HepG2 (cell line): ENCODE measurements at regions not wholly inside any gene's neighbourhood (a gene's known extent, or its start where the extent isn't known, plus 50 kb on each side); places are given as distances from the start of the nearest gene placed in this dataset.

Source experiments
- ATAC-seq: fragments of 200-7000 bp; cut with Tn5 transposase; 3 replicates; pipeline ENCODE4 v1.9.1; 2020; ENCODE audit warnings: mild to moderate bottlenecking, moderate library complexity
- BruUV-seq: library from RNA; stranded (reverse); fragments of 400-500 nt; replicated peaks from 2 replicates; lab custom pipeline; 2021; lab: Mats Ljungman, UMichigan
- CTCF ChIA-PET: fragments of 300-600 bp; formaldehyde crosslinking; extraction: SDS; loops from one replicate; lab custom pipeline; 2021; ENCODE audit warnings: low total read pairs, inconsistent platforms, low intra/inter-chr PET ratio; lab: Yijun Ruan, JAX
- POLR2A ChIA-PET: fragments of 350-600 bp; sonication (Branson Sonifier 250); formaldehyde crosslinking; loops from one replicate; lab custom pipeline; 2020; ENCODE audit warnings: antibody characterized with exemption, inconsistent platforms; lab: Yijun Ruan, JAX
- DNase-seq: peaks from one replicate; pipeline ENCODE4 v3.0.0-alpha.2; 2015; ENCODE audit warnings: low spot score
- FAIRE-seq: peaks from 3 replicates; lab custom pipeline; 2011; peaks lifted over from hg19 to GRCh38; lab: Jason Lieb, UNC
- H2AFZ ChIP-seq: one replicate; pipeline ENCODE4 v1.6.1; 2011; ENCODE audit warnings: low read length, inconsistent platforms
- H3K27ac ChIP-seq: fragments of 300-600 bp; 3 replicates; pipeline ENCODE4 v1.8.0; 2011; ENCODE audit warnings: mixed run types, mild to moderate bottlenecking, mixed read lengths, low read length, inconsistent platforms; ENCODE audit not compliant: insufficient read depth; ENCODE audit errors: extremely low read length
- H3K27me3 ChIP-seq, 2 experiments: fragments of 200-600 bp in 1 of 2; 2 replicates in 1 of 2; 3 replicates in 1 of 2; pipeline versions ENCODE4 v1.6.0 to v1.8.0; 2011; ENCODE audit warnings: low read length in 2 of 2, mild to moderate bottlenecking in 2 of 2, moderate library complexity in 2 of 2, inconsistent platforms in 1 of 2; ENCODE audit not compliant: insufficient read depth in 2 of 2, control insufficient read depth in 1 of 2
- H3K36me3 ChIP-seq, 2 experiments: fragments of 200-600 bp in 1 of 2; replicated peaks in 1 of 2; 2 replicates in 1 of 2; 3 replicates in 1 of 2; pipeline versions ENCODE4 v1.5.1 to v1.8.0; 2011; ENCODE audit warnings: low read length in 2 of 2, inconsistent platforms in 1 of 2; ENCODE audit not compliant: insufficient read depth in 2 of 2, control insufficient read depth in 1 of 2
- H3K4me1 ChIP-seq: 2 replicates; pipeline ENCODE4 v1.5.1; 2012; ENCODE audit warnings: low read length, inconsistent platforms; ENCODE audit not compliant: insufficient read depth
- H3K4me2 ChIP-seq: 2 replicates; pipeline ENCODE4 v1.6.0; 2011; ENCODE audit warnings: low read depth, low read length, inconsistent platforms
- H3K4me3 ChIP-seq, 3 experiments: fragments of 200-600 bp in 1 of 3; sonication (generic), shearing (Covaris generic) in 1 of 3; replicated peaks in 1 of 3; 2 replicates each; pipeline ENCODE4 v1.5.1; 2011 to 2016; ENCODE audit warnings: low read length in 3 of 3, inconsistent platforms in 2 of 3, low read depth in 2 of 3, mild to moderate bottlenecking in 2 of 3, control low read depth in 1 of 3, mixed read lengths in 1 of 3; ENCODE audit not compliant: insufficient read depth in 1 of 3
- H3K79me2 ChIP-seq: one replicate; pipeline ENCODE4 v1.6.1; 2011; ENCODE audit warnings: low read length, inconsistent platforms; ENCODE audit not compliant: insufficient read depth
- H3K9ac ChIP-seq: 2 replicates; pipeline ENCODE4 v1.6.0; 2011; ENCODE audit warnings: mild to moderate bottlenecking, low read depth, low read length, inconsistent platforms; ENCODE audit not compliant: insufficient read depth
- H3K9me3 ChIP-seq: 2 replicates; pipeline ENCODE4 v1.5.1; 2012; ENCODE audit warnings: mild to moderate bottlenecking, low read length
- H4K20me1 ChIP-seq: 2 replicates; pipeline ENCODE4 v1.6.0; 2011; ENCODE audit warnings: inconsistent platforms, mild to moderate bottlenecking, low read length, moderate library complexity; ENCODE audit not compliant: insufficient read depth
- ELK4 ChIP-seq: sonication (generic); formaldehyde crosslinking; IDR thresholded peaks from 2 replicates; pipeline ENCODE4 v1.9.0; 2021; ENCODE audit warnings: missing genetic modification reagents, borderline replicate concordance
- GATAD1 ChIP-seq: IDR thresholded peaks from 2 replicates; pipeline ENCODE4 v1.6.1; 2016; ENCODE audit warnings: missing genetic modification reagents, missing compliant biosample characterization
- MAFF ChIP-seq: IDR thresholded peaks from 2 replicates; pipeline ENCODE4 v1.6.1; 2011; ENCODE audit warnings: low read depth, low read length, improper control_type of control experiment
- MAFK ChIP-seq, 2 experiments: IDR thresholded peaks in 1 of 2; conservative IDR thresholded peaks in 1 of 2; 2 replicates each; pipeline ENCODE4 v1.6.1; 2011; ENCODE audit warnings: improper control_type of control experiment in 2 of 2, low read length in 2 of 2
- PAXIP1 ChIP-seq: sonication (generic); formaldehyde crosslinking; conservative IDR thresholded peaks from 2 replicates; pipeline ENCODE4 v1.4.0; 2020; ENCODE audit warnings: mild to moderate bottlenecking, missing genetic modification reagents, moderate library complexity
- SATB2 ChIP-seq: sonication (generic); formaldehyde crosslinking; IDR thresholded peaks from 2 replicates; pipeline ENCODE4 v1.5.0; 2020; ENCODE audit warnings: missing genetic modification reagents
- ZC3H4 ChIP-seq: sonication (generic); formaldehyde crosslinking; IDR thresholded peaks from 2 replicates; pipeline ENCODE4 v1.4.0; 2020; ENCODE audit warnings: missing genetic modification reagents, borderline replicate concordance
- ZNF605 ChIP-seq: sonication (generic); formaldehyde crosslinking; IDR thresholded peaks from 2 replicates; pipeline ENCODE4 v1.8.0; 2022; ENCODE audit warnings: mild to moderate bottlenecking, missing genetic modification reagents
- ZNF703 ChIP-seq: sonication (generic); formaldehyde crosslinking; IDR thresholded peaks from 2 replicates; pipeline ENCODE4 v1.5.1; 2020; ENCODE audit warnings: missing genetic modification reagents, mild to moderate bottlenecking, moderate library complexity, borderline replicate concordance
- ZNF704 ChIP-seq: sonication (generic); formaldehyde crosslinking; IDR thresholded peaks from 2 replicates; pipeline ENCODE4 v1.8.1; 2023; ENCODE audit warnings: mild to moderate bottlenecking, inconsistent platforms, moderate library complexity, missing genetic modification reagents, borderline replicate concordance
- WGBS: methylation state at CpG from one replicate; pipeline ENCODE4 v1.1.6; 2017; ENCODE audit warnings: low lambda C conversion rate; 5-methylcytosine and 5-hydroxymethylcytosine counted together
- in situ Hi-C: cut with HindIII; loops from 2 replicates; pipeline ENCODE4 v1.10.0; 2017; ENCODE audit warnings: low pct_unique_long_range_greater_than_20kb; ENCODE audit not compliant: extremely low pct_ligation_motif_present
- intact Hi-C: fragments of 100-400 bp; cut with micrococcal nuclease; formaldehyde crosslinking; loops from one replicate; pipeline ENCODE4 v1.10.0; 2022; ENCODE audit not compliant: unreplicated experiment

- no peak for TF ChIP-seq ZC3H4 (CRISPR knock-in tag)
- no peak for TF ChIP-seq PAXIP1 (CRISPR knock-in tag)
- no peak for TF ChIP-seq ZNF704 (CRISPR knock-in tag)
- no peak for TF ChIP-seq GATAD1 (CRISPR knock-in tag)
Observed at GRCh38 chr6:170475118-170475517, 78.0 kb downstream of the PSMB1 start (continued).

GRCh38 chr6:170473801-170474200, 79.3 kb downstream of the PSMB1 start:
- Histone ChIP-seq H2AFZ (no peak overlapping the region), H3K79me2 (no peaks in the 10 kb centered on the region), H3K36me3 (no peaks in the 10 kb centered on the region), H3K4me2 (no peak overlapping the region), H3K4me1 (no peaks in the 10 kb centered on the region), H3K27ac (no peak overlapping the region), H3K9ac (no peak overlapping the region), H3K4me3 (no peak overlapping the region), H4K20me1 (no peaks in the 10 kb centered on the region), H3K9me3 (no peaks in the 10 kb centered on the region), H3K27me3 (peaks cover 2 to 47% of the 10 kb centered on the region in 2 experiments; a peak in 3 of 5 replicates)
- 54% methylated on average over 7 of the region's 7 CpGs for WGBS
- intact Hi-C loops: no loop called here
- ChIA-PET POLR2A (no interaction called here), CTCF (no interaction called here)
- DNase-seq (no peak), FAIRE-seq (no peak), ATAC-seq (no peak)
- in situ Hi-C loops: no loop called here
- BruUV-seq: no TSS peak
- TF ChIP-seq MAFF (peak; percentile 95), ELK4 (CRISPR knock-in tag) (no peak), ZNF605 (CRISPR knock-in tag) (no peak), MAFK (conservative IDR thresholded peaks at IDR 0.05 in 1 of 2, IDR thresholded peaks at IDR 0.05 in 1 of 2; ENCODE audit: low read length in 2 of 2) (peak; percentile 94 to 96), SATB2 (CRISPR knock-in tag) (no peak), ZNF703 (CRISPR knock-in tag) (no peak)
